Thoracic aorta (tissue), 2 donors: ENCODE measurements at regions not wholly inside any gene's neighbourhood (a gene's known extent, or its start where the extent isn't known, plus 50 kb on each side); places are given as distances from the start of the nearest gene placed in this dataset.

Experiments
- ATAC-seq: fragments of 150-250 bp; one replicate; pipeline ENCODE4 v1.8.0; 2017; ENCODE audit warnings: low read depth; ENCODE audit not compliant: insufficient number of reproducible peaks, low FRiP score
- DNase-seq: peaks from one replicate; pipeline ENCODE4 v3.0.0-alpha.2; 2020; ENCODE audit warnings: low spot score
- H3K27ac ChIP-seq, 2 donors: fragments of 200-600 bp; sonication (generic); 1 replicate in 1 of 2; 2 replicates in 1 of 2; pipeline ENCODE4 v1.5.1; 2016; ENCODE audit warnings: mild to moderate bottlenecking in 2 of 2, moderate library complexity in 2 of 2
- H3K27me3 ChIP-seq: fragments of 200-600 bp; sonication (generic); replicated peaks from 2 replicates; pipeline ENCODE4 v1.6.0; 2016; ENCODE audit warnings: mild to moderate bottlenecking; ENCODE audit not compliant: insufficient read depth
- H3K36me3 ChIP-seq: fragments of 200-600 bp; sonication (generic); one replicate; pipeline ENCODE4 v1.5.1; 2016
- H3K4me1 ChIP-seq, 2 donors: fragments of 200-600 bp; sonication (generic); 1 replicate in 1 of 2; 2 replicates in 1 of 2; pipeline versions ENCODE4 v1.5.1 to v1.6.0; 2016; ENCODE audit warnings: low read depth in 2 of 2, mild to moderate bottlenecking in 1 of 2; ENCODE audit not compliant: control insufficient read depth in 1 of 2
- H3K4me3 ChIP-seq: fragments of 200-600 bp; sonication (generic); 2 replicates; pipeline ENCODE4 v1.5.1; 2016; ENCODE audit warnings: mild to moderate bottlenecking
- H3K9me3 ChIP-seq: fragments of 200-600 bp; sonication (generic); 2 replicates; pipeline ENCODE4 v1.5.1; 2016
- CTCF ChIP-seq: fragments of 200-600 bp; sonication (generic); IDR thresholded peaks from one replicate; pipeline ENCODE4 v1.5.1; 2019; ENCODE audit warnings: antibody characterized with exemption

GRCh38 chr1:60350531-60350930 is 277.0 kb upstream of the C1orf87 start:
- H3K4me1 ChIP-seq, result no peaks in the 10 kb centered on the region
- H3K27me3 ChIP-seq, result no peaks in the 10 kb centered on the region
- no peak overlapping the region for H3K4me3 ChIP-seq
- DNase-seq (no peak), ATAC-seq (no peak)
- no peak for TF ChIP-seq CTCF
- H3K27ac ChIP-seq, result no peak overlapping the region
- no peaks in the 10 kb centered on the region for H3K9me3 ChIP-seq
- H3K36me3 ChIP-seq, result no peaks in the 10 kb centered on the region

GRCh38 chr1:60348884-60349283 is 275.3 kb upstream of the C1orf87 start:
- Histone ChIP-seq H3K36me3 (no peaks in the 10 kb centered on the region), H3K27ac (no peak overlapping the region), H3K27me3 (no peaks in the 10 kb centered on the region), H3K4me1 (no peaks in the 10 kb centered on the region), H3K4me3 (no peak overlapping the region), H3K9me3 (no peaks in the 10 kb centered on the region)
- TF ChIP-seq CTCF, result no peak
- DNase-seq, result no peak
- ATAC-seq, result no peak

- DNase-seq (no peak), ATAC-seq (no peak)
- Histone ChIP-seq H3K4me3 (no peak overlapping the region), H3K9me3 (no peaks in the 10 kb centered on the region), H3K4me1 (no peaks in the 10 kb centered on the region), H3K27ac (no peak overlapping the region), H3K27me3 (no peaks in the 10 kb centered on the region), H3K36me3 (no peaks in the 10 kb centered on the region)
- TF ChIP-seq CTCF, result no peak
Observed at GRCh38 chr1:60345621-60346020, 272.1 kb upstream of the C1orf87 start.

- Histone ChIP-seq H3K27ac (no peak overlapping the region), H3K9me3 (no peaks in the 10 kb centered on the region), H3K27me3 (no peaks in the 10 kb centered on the region), H3K4me3 (no peak overlapping the region), H3K4me1 (no peaks in the 10 kb centered on the region), H3K36me3 (no peaks in the 10 kb centered on the region)
- TF ChIP-seq CTCF, result no peak
- no peak for ATAC-seq
- no peak for DNase-seq
Observed at GRCh38 chr1:60345049-60345448, 271.5 kb upstream of the C1orf87 start.

GRCh38 chr1:60343736-60344135 is 270.2 kb upstream of the C1orf87 start:
- H3K36me3 ChIP-seq, result no peaks in the 10 kb centered on the region
- no peak for TF ChIP-seq CTCF
- no peaks in the 10 kb centered on the region for H3K9me3 ChIP-seq
- ATAC-seq (no peak), DNase-seq (no peak)
- no peak overlapping the region for H3K4me3 ChIP-seq
- no peaks in the 10 kb centered on the region for H3K27me3 ChIP-seq
- no peaks in the 10 kb centered on the region for H3K4me1 ChIP-seq
- H3K27ac ChIP-seq, result no peak overlapping the region
